Endothelial cell of umbilical vein (primary cell): ENCODE measurements at regions not wholly inside any gene's neighbourhood (a gene's known extent, or its start where the extent isn't known, plus 50 kb on each side); places are given as distances from the start of the nearest gene placed in this dataset.

Experiments used
- BruUV-seq: library from RNA; stranded (reverse); fragments of 400-500 nt; replicated peaks from 2 replicates; lab custom pipeline; 2021; lab: Mats Ljungman, UMichigan
- CTCF ChIA-PET: fragments of 300-600, 350-600 bp; sonication (Branson Sonifier 250); formaldehyde crosslinking; loops from one replicate; lab custom pipeline; 2021; ENCODE audit warnings: antibody characterized with exemption, inconsistent platforms; lab: Charles Lee
- POLR2A ChIA-PET: fragments of 300-600, 350-600 bp; sonication (Branson Sonifier 250); formaldehyde crosslinking; loops from one replicate; lab custom pipeline; 2021; ENCODE audit warnings: antibody characterized with exemption, inconsistent platforms; lab: Charles Lee
- DNase-seq: peaks from one replicate; pipeline ENCODE4 v3.0.0-alpha.2; 2011; ENCODE audit warnings: low read depth, low spot score
- FAIRE-seq: peaks from 2 replicates; lab custom pipeline; 2011; peaks lifted over from hg19 to GRCh38; lab: Jason Lieb, UNC
- H2AFZ ChIP-seq: 2 replicates; pipeline ENCODE4 v1.6.0; 2012; ENCODE audit warnings: low read depth, low read length, control low read depth, inconsistent platforms
- H3K27ac ChIP-seq: 2 replicates; pipeline ENCODE4 v1.5.1; 2011; ENCODE audit warnings: low read depth, mild to moderate bottlenecking, control low read depth, low read length, moderate library complexity; ENCODE audit not compliant: insufficient read depth
- H3K27me3 ChIP-seq, 2 experiments: 2 replicates each; pipeline versions ENCODE4 v1.6.0 to v1.6.1; 2011; ENCODE audit warnings: low read length in 2 of 2, mixed read lengths in 1 of 2; ENCODE audit not compliant: control insufficient read depth in 2 of 2, insufficient read depth in 2 of 2
- H3K36me3 ChIP-seq, 2 experiments: 2 replicates in 1 of 2; 3 replicates in 1 of 2; pipeline ENCODE4 v1.5.1; 2011; ENCODE audit warnings: low read length in 2 of 2, mild to moderate bottlenecking in 1 of 2, moderate library complexity in 1 of 2; ENCODE audit not compliant: control insufficient read depth in 2 of 2, insufficient read depth in 2 of 2; ENCODE audit errors: extremely low read depth in 1 of 2
- H3K4me1 ChIP-seq: 3 replicates; pipeline ENCODE4 v1.5.1; 2011; ENCODE audit warnings: mild to moderate bottlenecking, low read length; ENCODE audit not compliant: control insufficient read depth, insufficient read depth; ENCODE audit errors: extremely low read depth
- H3K4me2 ChIP-seq: 2 replicates; pipeline ENCODE4 v1.6.1; 2011; ENCODE audit warnings: low read length, control low read depth, mixed read lengths; ENCODE audit not compliant: insufficient read depth
- H3K4me3 ChIP-seq, 3 experiments: fragments of 200-600 bp in 1 of 3; sonication (generic), shearing (Covaris generic) in 1 of 3; replicated peaks in 1 of 3; 2 replicates each; pipeline ENCODE4 v1.5.1; 2011 to 2016; ENCODE audit warnings: control low read depth in 3 of 3, low read length in 3 of 3, mild to moderate bottlenecking in 2 of 3, inconsistent platforms in 1 of 3, low read depth in 1 of 3, moderate library complexity in 1 of 3; ENCODE audit not compliant: insufficient read depth in 1 of 3
- H3K79me2 ChIP-seq: 2 replicates; pipeline ENCODE4 v1.6.0; 2012; ENCODE audit warnings: low read length, inconsistent platforms; ENCODE audit not compliant: control insufficient read depth, insufficient read depth
- H3K9ac ChIP-seq: replicated peaks from 2 replicates; pipeline ENCODE3; 2011; ENCODE audit warnings: low read length, control low read depth; ENCODE audit not compliant: insufficient read depth; ENCODE audit errors: extremely low read depth
- H3K9me1 ChIP-seq: replicated peaks from 3 replicates; pipeline ENCODE4 v1.6.0; 2011; ENCODE audit warnings: mild to moderate bottlenecking, low read length; ENCODE audit not compliant: control insufficient read depth, insufficient read depth; ENCODE audit errors: extremely low read depth
- H3K9me3 ChIP-seq: replicated peaks from 2 replicates; pipeline ENCODE4 v1.5.1; 2012; ENCODE audit warnings: low read length, inconsistent platforms; ENCODE audit not compliant: control insufficient read depth, insufficient read depth
- H4K20me1 ChIP-seq: replicated peaks from 2 replicates; pipeline ENCODE3; 2011; ENCODE audit warnings: mild to moderate bottlenecking, low read length; ENCODE audit not compliant: control insufficient read depth, insufficient read depth; ENCODE audit errors: extremely low read depth
- CTCF ChIP-seq, 2 donors: IDR thresholded peaks; 1 replicate in 1 of 2; 2 replicates in 1 of 2; pipeline ENCODE4 v1.5.1; 2011; ENCODE audit warnings: low read length in 2 of 2, mild to moderate bottlenecking in 2 of 2, moderate library complexity in 2 of 2, control low read depth in 1 of 2, inconsistent platforms in 1 of 2, low read depth in 1 of 2; ENCODE audit not compliant: insufficient read depth in 1 of 2; ENCODE audit errors: extremely low read depth in 1 of 2
- EZH2 ChIP-seq: IDR thresholded peaks from 2 replicates; pipeline ENCODE4 v1.6.1; 2012; ENCODE audit warnings: borderline replicate concordance, low read depth, mild to moderate bottlenecking, moderate library complexity, low read length, inconsistent platforms; ENCODE audit not compliant: severe bottlenecking
- FOS ChIP-seq: IDR thresholded peaks from 2 replicates; pipeline ENCODE4 v1.6.1; 2011; ENCODE audit warnings: mild to moderate bottlenecking, low read length, moderate library complexity, borderline replicate concordance; ENCODE audit not compliant: insufficient read depth
- GATA2 ChIP-seq: IDR thresholded peaks from 2 replicates; pipeline ENCODE4 v1.7.0; 2011; ENCODE audit warnings: low read depth, mild to moderate bottlenecking, moderate library complexity, mixed read lengths, low read length; ENCODE audit not compliant: insufficient read length, insufficient read depth
- JUN ChIP-seq: IDR thresholded peaks from 2 replicates; pipeline ENCODE4 v1.6.1; 2011; ENCODE audit warnings: borderline replicate concordance, low read depth; ENCODE audit not compliant: insufficient read length, insufficient read depth
- MYC ChIP-seq: IDR thresholded peaks from one replicate; pipeline ENCODE4 v1.6.1; 2011; ENCODE audit warnings: mild to moderate bottlenecking, low read depth, low read length
- POLR2A ChIP-seq: IDR thresholded peaks from 2 replicates; pipeline ENCODE4 v1.6.1; 2012; ENCODE audit warnings: low read depth, mild to moderate bottlenecking, control low read depth, low read length
- POLR2AphosphoS5 ChIP-seq: IDR thresholded peaks from 2 replicates; pipeline ENCODE4 v1.6.1; 2012; ENCODE audit warnings: low read depth, mild to moderate bottlenecking, control low read depth, low read length, moderate library complexity; ENCODE audit not compliant: insufficient read depth
- dilution Hi-C: fragments of 300-500 bp; cut with MboI; formaldehyde crosslinking; loops from one replicate; pipeline ENCODE4 v1.15.0; 2019; ENCODE audit warnings: low sequenced_read_pairs; ENCODE audit not compliant: extremely low pct_ligation_motif_present
- intact Hi-C: fragments of 100-400 bp; cut with micrococcal nuclease; formaldehyde crosslinking; loops from one replicate; pipeline ENCODE4 v1.10.0; 2022
- TF ChIP-seq, protein P1 (sequence below): IDR thresholded peaks from 2 replicates; pipeline ENCODE4 v1.6.1; 2011; ENCODE audit not compliant: insufficient read depth, insufficient read length

GRCh38 chr6:167570460-167571400 lies 245.8 kb downstream of the TTLL2 start:
- Histone ChIP-seq H4K20me1 (no peaks in the 10 kb centered on the region), H3K79me2 (no peaks in the 10 kb centered on the region), H3K4me3 (no peak overlapping the region), H3K9me1 (no peaks in the 10 kb centered on the region), H3K27ac (no peak overlapping the region), H3K4me2 (no peak overlapping the region), H3K36me3 (no peaks in the 10 kb centered on the region), H2AFZ (no peak overlapping the region), H3K27me3 (no peaks in the 10 kb centered on the region), H3K4me1 (peaks cover 2% of the 10 kb centered on the region), H3K9ac (no peak overlapping the region), H3K9me3 (no peaks in the 10 kb centered on the region)
- dilution Hi-C loops (no loop called here), intact Hi-C loops (no loop called here)
- BruUV-seq = no TSS peak
- DNase-seq = no peak
- TF ChIP-seq POLR2A (no peak), FOS (no peak), MYC (no peak)
- ChIA-PET CTCF (no interaction called here), POLR2A (no interaction called here)
- FAIRE-seq = no peak

DNA sequence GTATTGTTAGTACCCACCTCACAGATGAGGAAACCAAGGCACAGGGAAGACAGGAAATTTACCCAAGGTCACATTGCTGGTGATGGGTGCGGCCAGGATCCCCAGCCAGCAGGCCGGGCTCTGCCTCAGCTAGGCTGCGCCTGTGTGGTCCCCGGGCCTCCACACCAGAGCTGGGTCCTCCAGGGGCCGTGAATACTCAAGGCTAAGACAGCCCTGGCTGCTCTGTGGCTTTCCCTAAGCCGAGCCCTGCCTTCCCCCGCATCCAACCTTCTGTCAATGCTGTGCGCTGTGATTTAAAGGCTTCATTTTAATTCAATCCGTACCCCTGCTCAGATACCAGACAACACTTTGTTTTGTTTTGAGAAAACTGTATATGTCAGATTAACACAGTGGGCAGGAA lies 246.7 kb downstream of the TTLL2 start:
- DNase-seq = no peak
- Histone ChIP-seq H3K79me2 (no peaks in the 10 kb centered on the region), H3K9me1 (no peaks in the 10 kb centered on the region), H3K4me2 (no peak overlapping the region), H3K36me3 (no peaks in the 10 kb centered on the region), H3K27ac (no peak overlapping the region), H2AFZ (no peak overlapping the region), H3K9me3 (no peaks in the 10 kb centered on the region), H3K4me3 (no peak overlapping the region), H3K27me3 (no peaks in the 10 kb centered on the region), H3K9ac (no peak overlapping the region), H4K20me1 (no peaks in the 10 kb centered on the region), H3K4me1 (no peaks in the 10 kb centered on the region)
- intact Hi-C loops = no loop called here
- no TSS peak for BruUV-seq
- ChIA-PET POLR2A (no interaction called here), CTCF (no interaction called here)
- no peak for FAIRE-seq
- dilution Hi-C loops = no loop called here
- TF ChIP-seq POLR2A (no peak), GATA2 (no peak), CTCF (IDR thresholded peaks at IDR 0.05; ENCODE audit: extremely low read depth in 1 of 2, insufficient read depth in 1 of 2, low read depth in 1 of 2, low read length in 2 of 2) (no peak), FOS (no peak), EZH2 (no peak), JUN (no peak), MYC (no peak), POLR2AphosphoS5 (no peak)
- TF ChIP-seq, protein P1, sequence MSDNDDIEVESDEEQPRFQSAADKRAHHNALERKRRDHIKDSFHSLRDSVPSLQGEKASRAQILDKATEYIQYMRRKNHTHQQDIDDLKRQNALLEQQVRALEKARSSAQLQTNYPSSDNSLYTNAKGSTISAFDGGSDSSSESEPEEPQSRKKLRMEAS = no peak
